Sigmoid colon (tissue), 6 donors: ENCODE measurements at regions not wholly inside any gene's neighbourhood (a gene's known extent, or its start where the extent isn't known, plus 50 kb on each side); places are given as distances from the start of the nearest gene placed in this dataset.

Experiments
- DNase-seq: peaks from one replicate; pipeline ENCODE4 v3.0.0-alpha.2; 2019
- H3K27ac ChIP-seq, 4 donors: fragments of 200-600 bp; sonication (generic); one replicate each; pipeline ENCODE4 v1.5.1; 2016 to 2019; ENCODE audit warnings: mild to moderate bottlenecking in 1 of 4
- H3K27me3 ChIP-seq, 3 donors: fragments of 200-600 bp; sonication (generic); one replicate each; pipeline ENCODE4 v1.5.1; 2019; ENCODE audit warnings: mild to moderate bottlenecking in 1 of 3
- H3K36me3 ChIP-seq, 4 donors: fragments of 200-600 bp; sonication (generic); one replicate each; pipeline ENCODE4 v1.5.1; 2016 to 2019
- H3K4me1 ChIP-seq, 4 donors: fragments of 200-600 bp; sonication (generic); one replicate each; pipeline ENCODE4 v1.5.1; 2017 to 2019
- H3K4me3 ChIP-seq, 4 donors: fragments of 200-600 bp; sonication (generic); one replicate each; pipeline ENCODE4 v1.5.1; 2017 to 2019; ENCODE audit warnings: mild to moderate bottlenecking in 2 of 4, moderate library complexity in 1 of 4
- H3K9me3 ChIP-seq, 4 donors: fragments of 200-600 bp in 3 of 4; sonication (generic) in 3 of 4; one replicate each; pipeline versions ENCODE4 v1.5.1 to v1.6.1; 2013 to 2019
- EP300 ChIP-seq, 4 donors: sonication (generic); formaldehyde crosslinking; IDR thresholded peaks; one replicate each; pipeline ENCODE4 v1.6.1; 2017; ENCODE audit warnings: antibody characterized with exemption in 4 of 4
- POLR2A ChIP-seq, 2 donors: fragments of 450-650 bp; IDR thresholded peaks; one replicate each; pipeline ENCODE4 v1.6.1; 2016; ENCODE audit warnings: antibody characterized with exemption in 2 of 2, mild to moderate bottlenecking in 2 of 2, moderate library complexity in 2 of 2
- POLR2AphosphoS5 ChIP-seq, 4 donors: sonication (generic); formaldehyde crosslinking; IDR thresholded peaks; one replicate each; pipeline ENCODE4 v1.6.1; 2017; ENCODE audit warnings: antibody characterized with exemption in 4 of 4
- WGBS, 2 donors: extraction: QIAGEN DNeasy Blood & Tissue Kit; methylation state at CpG; one replicate each; pipeline ENCODE4 v1.1.7; 2013; 5-methylcytosine and 5-hydroxymethylcytosine counted together
- intact Hi-C: fragments of 100-400 bp; cut with DNase I; formaldehyde crosslinking; loops from one replicate; pipeline ENCODE4 v1.15.1; 2023
- TF ChIP-seq, protein P1 (sequence below), 4 experiments: fragments of 450-650 bp in 3 of 4; fragments of 200-600 bp in 1 of 4; IDR thresholded peaks; one replicate each; pipeline ENCODE4 v1.5.1; 2016 to 2019; ENCODE audit warnings: antibody characterized with exemption in 4 of 4, mild to moderate bottlenecking in 3 of 4, moderate library complexity in 2 of 4
- donor health status: healthy with polysubstance abuse.
- donor health status: healthy.

DNA sequence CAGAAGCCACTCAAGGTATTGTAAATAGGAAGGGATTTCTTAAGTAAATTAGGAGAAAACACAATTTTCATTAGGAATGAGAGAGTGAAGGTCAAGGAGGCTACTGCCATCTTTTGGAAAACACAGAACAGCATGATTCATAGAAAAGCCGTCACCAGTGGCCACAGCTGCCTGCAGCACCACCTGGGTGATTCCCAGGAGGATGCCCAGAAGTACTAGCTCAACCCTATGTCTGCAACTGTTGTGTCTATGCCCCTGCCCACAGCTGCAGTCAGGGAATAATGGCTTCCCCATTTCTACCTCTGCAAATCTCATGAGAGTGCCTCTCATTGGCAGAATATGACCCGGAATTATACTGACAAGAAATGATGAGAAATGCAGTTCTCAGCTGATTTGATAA, 300.0 kb downstream of the IGSF11 start:
- TF ChIP-seq POLR2AphosphoS5 (IDR thresholded peaks at IDR 0.05) = no peak
- TF ChIP-seq, protein P1, sequence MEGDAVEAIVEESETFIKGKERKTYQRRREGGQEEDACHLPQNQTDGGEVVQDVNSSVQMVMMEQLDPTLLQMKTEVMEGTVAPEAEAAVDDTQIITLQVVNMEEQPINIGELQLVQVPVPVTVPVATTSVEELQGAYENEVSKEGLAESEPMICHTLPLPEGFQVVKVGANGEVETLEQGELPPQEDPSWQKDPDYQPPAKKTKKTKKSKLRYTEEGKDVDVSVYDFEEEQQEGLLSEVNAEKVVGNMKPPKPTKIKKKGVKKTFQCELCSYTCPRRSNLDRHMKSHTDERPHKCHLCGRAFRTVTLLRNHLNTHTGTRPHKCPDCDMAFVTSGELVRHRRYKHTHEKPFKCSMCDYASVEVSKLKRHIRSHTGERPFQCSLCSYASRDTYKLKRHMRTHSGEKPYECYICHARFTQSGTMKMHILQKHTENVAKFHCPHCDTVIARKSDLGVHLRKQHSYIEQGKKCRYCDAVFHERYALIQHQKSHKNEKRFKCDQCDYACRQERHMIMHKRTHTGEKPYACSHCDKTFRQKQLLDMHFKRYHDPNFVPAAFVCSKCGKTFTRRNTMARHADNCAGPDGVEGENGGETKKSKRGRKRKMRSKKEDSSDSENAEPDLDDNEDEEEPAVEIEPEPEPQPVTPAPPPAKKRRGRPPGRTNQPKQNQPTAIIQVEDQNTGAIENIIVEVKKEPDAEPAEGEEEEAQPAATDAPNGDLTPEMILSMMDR (IDR thresholded peaks at IDR 0.05) = no peak
- no peak for TF ChIP-seq EP300 (IDR thresholded peaks at IDR 0.05)
- no peak for TF ChIP-seq POLR2A (IDR thresholded peaks at IDR 0.05)
- intact Hi-C loops = no loop called here

DNA sequence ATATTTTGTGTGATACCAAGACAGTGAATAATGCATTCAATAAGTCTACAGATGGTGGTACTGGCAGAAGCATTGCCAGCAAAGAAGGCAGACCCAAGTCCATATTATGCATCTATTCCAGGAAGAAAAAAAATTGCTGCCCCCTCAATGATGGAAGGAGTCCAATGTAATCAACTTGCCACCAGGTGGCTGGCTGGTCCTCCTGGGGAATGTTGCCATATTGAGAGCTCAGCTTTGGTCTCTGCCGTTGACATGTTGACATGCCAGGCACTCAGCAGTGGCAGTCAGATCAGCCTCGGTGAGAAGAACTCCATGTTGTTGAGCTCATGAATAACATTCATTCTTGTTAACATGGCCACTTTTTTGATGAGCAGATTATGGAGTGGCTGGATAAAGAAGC, 298.5 kb downstream of the IGSF11 start:
- DNase-seq = no peak
- Histone ChIP-seq H3K4me3 (no peak overlapping the region), H3K27ac (no peak overlapping the region), H3K36me3 (no peaks in the 10 kb centered on the region), H3K27me3 (no peaks in the 10 kb centered on the region), H3K4me1 (no peaks in the 10 kb centered on the region), H3K9me3 (no peaks in the 10 kb centered on the region)
- WGBS, 2 donors = 88 to 93% methylated on average over 2 of the region's 2 CpGs
- TF ChIP-seq EP300 (IDR thresholded peaks at IDR 0.05) (no peak), POLR2AphosphoS5 (IDR thresholded peaks at IDR 0.05) (no peak), POLR2A (IDR thresholded peaks at IDR 0.05) (no peak)
- TF ChIP-seq, protein P1 (IDR thresholded peaks at IDR 0.05) = no peak
- intact Hi-C loops = no loop called here

More for the DNA sequence above, 300.0 kb downstream of the IGSF11 start:
- no peaks in the 10 kb centered on the region for H3K4me1 ChIP-seq
- no peaks in the 10 kb centered on the region for H3K9me3 ChIP-seq
- no peaks in the 10 kb centered on the region for H3K36me3 ChIP-seq
- whole genome bisulfite sequencing, 2 donors = 83% methylated on average over 2 of the region's 2 CpGs
- H3K27ac ChIP-seq = no peak overlapping the region
- no peak for DNase-seq
- H3K27me3 ChIP-seq = no peaks in the 10 kb centered on the region
- no peak overlapping the region for H3K4me3 ChIP-seq

DNA sequence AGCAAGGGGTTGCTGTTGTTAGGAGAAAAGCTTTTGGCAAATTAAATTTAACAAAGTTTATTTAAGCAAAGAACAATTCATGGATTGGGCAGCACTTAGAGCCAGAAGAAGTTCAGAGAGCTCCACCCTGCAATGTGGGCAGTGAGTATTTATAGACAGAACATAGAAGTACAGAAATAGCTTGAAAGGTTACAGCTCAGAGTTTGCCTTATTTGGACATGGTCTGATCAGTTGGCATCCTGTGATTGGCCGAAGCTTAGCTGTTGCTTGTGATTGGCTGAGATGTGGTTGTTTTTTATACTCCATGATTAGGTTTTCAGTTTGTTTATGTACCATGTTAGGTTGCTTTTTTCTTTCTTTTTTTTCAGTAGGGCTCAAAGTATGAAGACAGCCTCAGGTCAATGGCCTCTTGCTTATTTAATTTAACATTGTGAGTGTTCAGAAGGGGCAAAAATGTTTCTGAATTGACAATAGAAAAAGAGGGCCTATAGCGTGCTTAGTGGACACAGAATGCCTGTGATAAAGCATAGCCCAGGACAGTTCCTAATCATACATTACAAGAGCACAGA, 293.8 kb downstream of the IGSF11 start:
- Histone ChIP-seq H3K36me3 (no peaks in the 10 kb centered on the region), H3K4me3 (no peak overlapping the region), H3K27ac (no peak overlapping the region), H3K4me1 (no peaks in the 10 kb centered on the region), H3K9me3 (no peaks in the 10 kb centered on the region), H3K27me3 (no peaks in the 10 kb centered on the region)
- no peak for DNase-seq
- intact Hi-C loops = no loop called here
- TF ChIP-seq POLR2AphosphoS5 (IDR thresholded peaks at IDR 0.05) (no peak), POLR2A (IDR thresholded peaks at IDR 0.05) (no peak), EP300 (IDR thresholded peaks at IDR 0.05) (no peak)
- TF ChIP-seq, protein P1 (IDR thresholded peaks at IDR 0.05) = no peak
- 85 to 91% methylated on average over 2 of the region's 2 CpGs for whole genome bisulfite sequencing, 2 donors

DNA sequence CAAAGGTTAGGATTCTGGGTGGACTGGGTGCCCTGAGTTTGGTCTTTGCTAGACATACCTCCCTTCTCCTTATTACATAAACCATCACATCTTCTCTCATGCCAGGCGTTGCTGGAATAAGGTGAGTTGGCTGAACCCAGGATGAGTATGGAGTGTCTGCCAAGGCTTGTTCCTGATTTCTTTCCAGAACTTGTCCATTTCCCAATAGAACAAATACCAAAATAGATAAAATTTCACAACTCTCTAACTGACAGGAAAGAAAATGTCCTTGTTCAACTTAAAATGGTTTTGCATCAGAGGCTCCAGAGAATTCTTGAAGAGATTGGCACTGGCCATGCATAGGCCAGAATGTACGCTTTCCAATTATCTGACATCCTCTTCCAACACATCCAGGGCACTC, 291.9 kb downstream of the IGSF11 start:
- no peak overlapping the region for H3K27ac ChIP-seq
- H3K4me3 ChIP-seq = no peak overlapping the region
- H3K9me3 ChIP-seq = no peaks in the 10 kb centered on the region
- DNase-seq = no peak
- 90 to 91% methylated on average over 2 of the region's 2 CpGs for WGBS, 2 donors
- no peaks in the 10 kb centered on the region for H3K36me3 ChIP-seq
- no peaks in the 10 kb centered on the region for H3K4me1 ChIP-seq
- intact Hi-C loops = no loop called here
- no peaks in the 10 kb centered on the region for H3K27me3 ChIP-seq
- TF ChIP-seq EP300 (IDR thresholded peaks at IDR 0.05) = no peak
- TF ChIP-seq POLR2A (IDR thresholded peaks at IDR 0.05) = no peak
- TF ChIP-seq, protein P1 (IDR thresholded peaks at IDR 0.05) = no peak
- no peak for TF ChIP-seq POLR2AphosphoS5 (IDR thresholded peaks at IDR 0.05)

DNA sequence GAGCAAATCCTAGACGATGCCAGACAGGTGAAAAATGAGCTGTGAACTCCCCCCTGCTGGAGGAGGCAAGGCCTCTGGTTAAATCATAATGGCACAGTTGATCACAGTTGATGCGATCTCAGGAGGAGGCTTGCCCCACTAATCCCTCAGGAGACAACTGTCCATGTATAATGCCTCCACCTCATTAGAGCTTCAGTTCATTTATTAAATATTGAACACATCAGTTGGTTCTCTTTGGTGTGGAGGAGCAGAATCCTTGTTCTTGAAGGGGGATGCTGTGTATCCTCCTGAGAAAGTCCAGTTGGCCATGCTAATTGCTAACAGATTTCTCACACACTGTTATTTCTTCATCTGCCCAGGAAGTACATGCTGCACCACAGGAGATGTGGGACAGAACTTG, 290.5 kb downstream of the IGSF11 start:
- WGBS, 2 donors = 74 to 79% methylated on average over 2 of the region's 2 CpGs
- DNase-seq = no peak
- no peaks in the 10 kb centered on the region for H3K27me3 ChIP-seq
- no peak overlapping the region for H3K4me3 ChIP-seq
- no peak for TF ChIP-seq POLR2AphosphoS5 (IDR thresholded peaks at IDR 0.05)
- no peak for TF ChIP-seq EP300 (IDR thresholded peaks at IDR 0.05)
- TF ChIP-seq, protein P1 (IDR thresholded peaks at IDR 0.05) = no peak
- no peak for TF ChIP-seq POLR2A (IDR thresholded peaks at IDR 0.05)
- no peaks in the 10 kb centered on the region for H3K4me1 ChIP-seq
- intact Hi-C loops = no loop called here
- no peaks in the 10 kb centered on the region for H3K36me3 ChIP-seq
- no peaks in the 10 kb centered on the region for H3K9me3 ChIP-seq
- no peak overlapping the region for H3K27ac ChIP-seq
